HG02938 (cell line): ENCODE measurements at regions not wholly inside any gene's neighbourhood (a gene's known extent, or its start where the extent isn't known, plus 50 kb on each side); places are given as distances from the start of the nearest gene placed in this dataset.

Experiments
- ATAC-seq: cut with Tn5 transposase; IDR thresholded peaks from one replicate; pipeline ENCODE4 v1.9.1; 2021; ENCODE audit warnings: mild to moderate bottlenecking, moderate library complexity; ENCODE audit not compliant: unreplicated experiment

GRCh38 chr16:80054647-80055046 is 454.1 kb upstream of the MAF start:
- ATAC-seq, result no peak

GRCh38 chr16:80051040-80051439 is 450.5 kb upstream of the MAF start:
- no peak for ATAC-seq

GRCh38 chr16:80048250-80048649 is 447.7 kb upstream of the MAF start:
- no peak for ATAC-seq

- no peak for ATAC-seq
Measured at GRCh38 chr16:80047842-80048241, 447.3 kb upstream of the MAF start.

GRCh38 chr16:80046848-80047247 is 446.3 kb upstream of the MAF start:
- no peak for ATAC-seq

GRCh38 chr16:80046261-80046660 is 445.7 kb upstream of the MAF start:
- no peak for ATAC-seq

GRCh38 chr16:80045861-80046260 is 445.3 kb upstream of the MAF start:
- no peak for ATAC-seq

GRCh38 chr16:80041410-80041809 is 440.9 kb upstream of the MAF start:
- no peak for ATAC-seq

- no peak for ATAC-seq
Measured at GRCh38 chr16:80040814-80041213, 440.3 kb upstream of the MAF start.

- no peak for ATAC-seq
Measured at GRCh38 chr16:80040413-80040812, 439.9 kb upstream of the MAF start.

- no peak for ATAC-seq
Measured at GRCh38 chr16:80039777-80040176, 439.2 kb upstream of the MAF start.

GRCh38 chr16:80038566-80038965 is 438.0 kb upstream of the MAF start:
- no peak for ATAC-seq

- no peak for ATAC-seq
Measured at GRCh38 chr16:80034948-80035663, 434.6 kb upstream of the MAF start.

- ATAC-seq, result no peak
Measured at GRCh38 chr16:80034469-80034826, 433.9 kb upstream of the MAF start.

GRCh38 chr16:80033783-80034468 is 433.4 kb upstream of the MAF start:
- no peak for ATAC-seq

- no peak for ATAC-seq
Measured at GRCh38 chr16:80029761-80030481, 429.4 kb upstream of the MAF start.

GRCh38 chr16:80029381-80029630 is 428.8 kb upstream of the MAF start:
- no peak for ATAC-seq

GRCh38 chr16:80028581-80029380 is 428.2 kb upstream of the MAF start:
- ATAC-seq, result no peak

GRCh38 chr16:80027007-80027965 is 426.7 kb upstream of the MAF start:
- ATAC-seq, result no peak

- no peak for ATAC-seq
Measured at GRCh38 chr16:80025236-80025635, 424.7 kb upstream of the MAF start.
